Activated CD8-positive, alpha-beta memory T cell treated with anti-CD3 and anti-CD28 coated beads, Interleukin-2, amount 10 ng/mL, durations not matched to agents 7 days and 5 days (primary cell): ENCODE measurements at regions not wholly inside any gene's neighbourhood (a gene's known extent, or its start where the extent isn't known, plus 50 kb on each side); places are given as distances from the start of the nearest gene placed in this dataset.

Source experiments
- ATAC-seq: fragments of 150-1000 bp; cut with Tn5 transposase; one replicate; pipeline ENCODE4 v1.10.0; 2021; ENCODE audit warnings: moderate library complexity
- CTCF ChIA-PET: fragments of 350-600 bp; sonication (Branson Sonifier 250); formaldehyde crosslinking; loops from one replicate; lab custom pipeline; 2021; ENCODE audit warnings: antibody characterized with exemption; lab: Charles Lee
- DNase-seq: peaks from one replicate; pipeline ENCODE4 v3.0.0-alpha.2; 2020
- H3K27ac Mint-ChIP-seq: one replicate; pipeline ENCODE4 v1.8.0; 2021; ENCODE audit warnings: mild to moderate bottlenecking, mixed read lengths
- H3K27me3 Mint-ChIP-seq: one replicate; pipeline ENCODE4 v1.8.0; 2021; ENCODE audit warnings: mixed read lengths
- H3K36me3 Mint-ChIP-seq: one replicate; pipeline ENCODE4 v1.8.0; 2021; ENCODE audit warnings: mild to moderate bottlenecking, mixed read lengths
- H3K4me1 Mint-ChIP-seq: one replicate; pipeline ENCODE4 v1.8.0; 2021; ENCODE audit warnings: mixed read lengths
- H3K4me3 Mint-ChIP-seq: one replicate; pipeline ENCODE4 v1.8.0; 2021; ENCODE audit warnings: mild to moderate bottlenecking, moderate library complexity, mixed read lengths
- H3K9me3 Mint-ChIP-seq: one replicate; pipeline ENCODE4 v1.8.0; 2022; ENCODE audit warnings: low read depth, mixed read lengths

DNA sequence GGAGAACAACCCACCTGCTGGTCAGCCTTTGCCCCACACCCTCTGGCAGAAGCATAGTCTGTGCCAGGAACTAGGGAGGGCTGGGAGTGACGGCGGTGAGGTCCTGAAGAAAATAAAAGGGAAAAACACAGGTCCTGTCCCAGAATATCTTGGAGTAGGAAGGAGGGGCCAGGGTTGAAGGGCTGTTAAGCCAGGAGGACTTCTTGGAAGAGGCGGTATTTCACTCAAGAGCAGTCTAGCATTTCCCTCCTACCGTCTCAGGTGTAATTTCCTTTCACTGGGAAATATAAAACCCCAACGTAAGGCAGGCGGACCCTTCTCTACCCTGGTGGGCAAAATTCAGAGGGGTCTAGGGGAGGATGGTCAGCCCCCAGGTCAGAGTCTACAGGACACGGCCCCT lies 72.7 kb upstream of the TTC34 start:
- ATAC-seq (no peak), DNase-seq (no peak)
- peaks cover 10% of the 10 kb centered on the region for H3K9me3 Mint-ChIP-seq
- H3K4me3 Mint-ChIP-seq = no peak overlapping the region
- CTCF ChIA-PET = no interaction called here
- H3K36me3 Mint-ChIP-seq = no peaks in the 10 kb centered on the region
- H3K27ac Mint-ChIP-seq = no peak overlapping the region
- no peaks in the 10 kb centered on the region for H3K27me3 Mint-ChIP-seq
- H3K4me1 Mint-ChIP-seq = no peaks in the 10 kb centered on the region

DNA sequence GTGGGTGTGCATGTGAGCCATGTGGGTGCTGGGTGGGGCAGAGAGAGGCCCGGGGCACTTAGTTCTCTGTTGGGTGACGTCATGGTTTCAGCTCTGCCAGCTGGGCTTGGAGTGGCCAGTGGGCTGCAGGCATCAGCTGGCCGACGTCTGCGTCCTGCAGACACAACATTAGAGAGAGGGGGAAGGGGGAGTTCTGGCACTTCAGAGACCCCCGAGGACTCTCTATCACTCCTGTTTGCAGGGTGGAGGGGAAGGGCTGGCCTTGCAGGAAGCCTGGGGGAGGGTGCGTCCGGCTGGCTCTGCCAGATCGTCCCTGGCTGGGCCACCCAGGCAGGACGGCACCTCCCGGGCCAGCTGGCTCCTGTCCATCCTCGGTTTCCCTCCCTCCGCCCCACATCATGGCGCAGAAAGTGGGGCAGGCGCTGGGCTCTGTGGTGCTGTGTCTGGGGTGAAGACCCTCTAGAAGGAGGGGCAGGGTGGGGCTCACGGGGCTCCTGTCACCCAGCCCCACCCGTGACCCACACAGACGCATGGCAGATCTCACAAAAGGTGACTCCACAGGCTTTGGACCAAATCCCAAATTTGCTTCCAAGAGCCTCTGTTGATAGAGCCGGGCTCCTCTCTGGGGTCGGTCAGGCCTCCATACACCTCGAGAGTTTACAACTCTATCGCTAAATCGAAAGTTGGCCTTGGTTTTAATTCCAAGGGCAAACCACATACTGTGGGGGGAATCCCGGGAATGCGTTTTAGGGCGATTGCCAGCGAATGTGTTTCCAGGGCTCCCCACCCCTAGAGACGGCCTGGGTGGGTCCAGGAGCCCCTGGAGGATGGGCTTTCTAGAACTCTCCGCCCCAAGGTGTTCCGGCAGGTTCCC lies 73.4 kb upstream of the TTC34 start:
- CTCF ChIA-PET = no interaction called here
- ATAC-seq (no peak), DNase-seq (no peak)
- H3K4me3 Mint-ChIP-seq = no peak overlapping the region
- no peaks in the 10 kb centered on the region for H3K27me3 Mint-ChIP-seq
- no peak overlapping the region for H3K27ac Mint-ChIP-seq
- H3K4me1 Mint-ChIP-seq = no peaks in the 10 kb centered on the region
- H3K9me3 Mint-ChIP-seq = peaks cover 10% of the 10 kb centered on the region
- H3K36me3 Mint-ChIP-seq = no peaks in the 10 kb centered on the region

DNA sequence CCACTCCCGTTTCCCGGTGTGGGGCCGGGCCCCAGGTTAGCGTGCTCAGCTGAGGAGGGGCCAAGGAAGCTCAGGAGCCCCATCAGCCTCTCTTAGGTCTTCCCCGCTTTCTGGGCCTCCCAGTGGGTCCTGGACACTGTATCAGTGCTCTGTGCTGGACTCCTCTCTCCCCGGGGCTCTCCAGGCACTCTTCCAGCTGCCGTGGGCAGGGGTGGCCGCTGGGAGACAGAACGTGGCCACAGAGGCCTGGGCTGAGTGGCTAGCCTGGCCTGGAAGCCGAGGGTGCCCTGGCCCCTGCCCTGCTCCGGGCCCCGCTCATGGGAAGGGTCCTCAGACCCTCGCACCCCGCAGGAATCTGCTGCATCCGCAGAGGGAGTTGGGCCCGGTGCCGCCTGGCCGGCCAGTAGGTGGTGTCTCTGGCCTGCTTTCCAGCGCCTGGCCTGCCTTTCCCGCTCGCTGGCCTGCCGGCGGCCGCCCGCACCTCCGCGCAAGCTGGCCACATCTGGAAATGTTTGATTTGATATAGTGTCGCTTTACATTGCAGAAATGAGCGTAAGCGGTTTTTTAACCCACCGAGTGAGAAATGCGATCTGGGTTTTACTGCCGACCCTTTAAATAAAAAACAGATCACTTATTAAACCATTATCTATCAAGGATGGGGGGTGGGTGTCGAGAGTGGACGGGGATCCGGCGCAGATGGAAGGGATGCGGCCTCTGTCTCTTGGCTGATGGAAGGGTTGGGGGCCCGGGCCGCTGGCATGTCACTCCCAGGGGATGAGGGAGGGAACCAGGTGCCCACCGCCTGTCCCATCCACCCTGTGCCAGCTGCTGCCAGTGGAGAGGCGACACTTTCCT lies 74.4 kb upstream of the TTC34 start:
- H3K36me3 Mint-ChIP-seq = no peaks in the 10 kb centered on the region
- no peak overlapping the region for H3K4me3 Mint-ChIP-seq
- no peak for DNase-seq
- no peaks in the 10 kb centered on the region for H3K4me1 Mint-ChIP-seq
- ATAC-seq = no peak
- H3K9me3 Mint-ChIP-seq = peaks cover 8% of the 10 kb centered on the region
- no peaks in the 10 kb centered on the region for H3K27me3 Mint-ChIP-seq
- CTCF ChIA-PET = no interaction called here
- no peak overlapping the region for H3K27ac Mint-ChIP-seq

DNA sequence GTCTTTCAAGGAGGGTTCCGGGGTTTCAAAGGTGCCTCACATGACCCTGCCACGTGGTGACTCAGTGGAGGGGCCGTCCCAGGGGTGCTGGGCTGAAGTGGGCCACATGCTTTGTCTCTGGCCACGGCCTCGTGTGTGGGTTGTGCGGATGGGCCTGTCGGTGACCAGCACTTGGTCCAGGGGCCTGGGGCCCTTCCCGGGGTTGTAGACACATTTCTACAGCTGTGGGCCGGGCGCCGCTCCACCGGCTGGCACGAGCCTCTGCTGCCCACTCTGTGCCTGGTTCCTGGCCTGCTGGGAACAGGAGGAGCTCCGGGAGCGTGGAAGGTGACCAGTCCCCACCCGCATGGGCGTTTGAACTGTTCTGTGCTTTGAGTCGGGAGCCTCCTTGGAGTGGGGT lies 75.4 kb upstream of the TTC34 start:
- ATAC-seq = no peak
- H3K4me3 Mint-ChIP-seq = no peak overlapping the region
- CTCF ChIA-PET = no interaction called here
- peaks cover 2% of the 10 kb centered on the region for H3K9me3 Mint-ChIP-seq
- H3K4me1 Mint-ChIP-seq = no peaks in the 10 kb centered on the region
- no peaks in the 10 kb centered on the region for H3K36me3 Mint-ChIP-seq
- no peak for DNase-seq
- H3K27me3 Mint-ChIP-seq = no peaks in the 10 kb centered on the region
- no peak overlapping the region for H3K27ac Mint-ChIP-seq

DNA sequence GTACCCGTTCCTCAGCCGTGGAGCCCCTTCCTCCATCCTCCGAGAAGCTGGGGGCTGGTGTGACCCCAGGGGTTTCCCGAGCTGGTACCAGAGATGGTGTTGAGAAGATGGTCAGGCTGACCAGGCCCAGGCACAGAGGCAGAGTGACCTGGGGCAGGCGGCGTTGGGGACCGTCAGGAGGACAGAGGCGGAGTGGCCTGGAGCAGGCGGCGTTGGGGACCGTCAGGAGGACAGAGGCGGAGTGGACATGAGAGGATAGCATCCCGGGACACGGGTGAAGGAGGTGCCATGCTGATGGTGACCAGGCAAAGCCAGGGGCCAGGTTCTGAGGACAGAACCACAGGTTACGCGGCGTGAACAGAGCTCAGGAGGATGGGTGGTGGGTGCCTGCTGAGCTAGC lies 75.9 kb upstream of the TTC34 start:
- H3K36me3 Mint-ChIP-seq = no peaks in the 10 kb centered on the region
- no peaks in the 10 kb centered on the region for H3K4me1 Mint-ChIP-seq
- ATAC-seq (no peak), DNase-seq (no peak)
- H3K27ac Mint-ChIP-seq = no peak overlapping the region
- peaks cover 2% of the 10 kb centered on the region for H3K9me3 Mint-ChIP-seq
- CTCF ChIA-PET = no interaction called here
- no peak overlapping the region for H3K4me3 Mint-ChIP-seq
- H3K27me3 Mint-ChIP-seq = no peaks in the 10 kb centered on the region

DNA sequence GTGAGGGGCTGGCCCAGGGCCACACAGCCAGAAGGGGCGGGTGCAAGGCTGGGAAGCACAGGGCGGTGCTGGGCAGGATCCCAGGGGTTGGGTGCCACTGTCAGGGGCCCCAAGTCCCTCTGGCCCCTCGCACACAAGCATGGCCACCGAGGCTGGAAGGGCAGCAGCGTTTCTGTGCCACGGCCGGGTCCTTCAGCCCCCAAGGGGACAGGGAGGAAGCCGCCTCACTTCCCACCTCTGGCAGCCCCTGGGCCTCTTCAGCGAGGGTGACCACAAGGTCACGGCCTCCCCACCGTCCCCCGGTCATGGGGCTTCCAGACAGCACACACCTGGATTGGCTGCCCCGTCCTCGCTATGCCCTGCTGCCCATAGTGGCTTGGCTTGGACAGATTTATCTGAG lies 77.1 kb upstream of the TTC34 start:
- no peaks in the 10 kb centered on the region for H3K27me3 Mint-ChIP-seq

DNA sequence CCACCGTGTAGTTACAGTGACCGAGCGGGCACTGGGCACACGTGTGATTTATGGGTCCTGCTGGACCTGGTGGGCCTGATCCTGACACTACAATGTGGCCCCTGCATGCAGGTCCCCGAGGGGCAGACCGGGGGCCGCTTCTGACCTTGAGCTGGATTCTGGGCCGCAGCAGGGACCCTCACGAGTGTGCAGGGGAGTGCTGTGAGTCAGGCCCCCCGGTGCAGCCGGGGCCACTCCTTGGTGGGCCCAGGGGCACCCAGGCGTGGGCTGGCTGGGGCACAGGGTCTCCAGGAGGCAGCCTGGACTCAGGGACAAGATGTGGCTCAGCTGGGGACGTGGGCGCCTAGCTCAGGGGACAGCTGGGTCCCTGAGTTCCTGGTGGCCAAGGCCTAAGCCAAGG lies 77.5 kb upstream of the TTC34 start:
- H3K4me3 Mint-ChIP-seq = no peak overlapping the region
- CTCF ChIA-PET = no interaction called here
- no peaks in the 10 kb centered on the region for H3K4me1 Mint-ChIP-seq
- DNase-seq = no peak
- no peaks in the 10 kb centered on the region for H3K27me3 Mint-ChIP-seq
- H3K36me3 Mint-ChIP-seq = no peaks in the 10 kb centered on the region
- H3K9me3 Mint-ChIP-seq = no peaks in the 10 kb centered on the region
- ATAC-seq = no peak
- H3K27ac Mint-ChIP-seq = no peak overlapping the region

More for the DNA sequence above, 77.1 kb upstream of the TTC34 start:
- Mint-ChIP-seq H3K27ac (no peak overlapping the region), H3K36me3 (no peaks in the 10 kb centered on the region), H3K4me1 (no peaks in the 10 kb centered on the region), H3K4me3 (no peak overlapping the region), H3K9me3 (no peaks in the 10 kb centered on the region)
- CTCF ChIA-PET = no interaction called here
- DNase-seq = no peak
- no peak for ATAC-seq

DNA sequence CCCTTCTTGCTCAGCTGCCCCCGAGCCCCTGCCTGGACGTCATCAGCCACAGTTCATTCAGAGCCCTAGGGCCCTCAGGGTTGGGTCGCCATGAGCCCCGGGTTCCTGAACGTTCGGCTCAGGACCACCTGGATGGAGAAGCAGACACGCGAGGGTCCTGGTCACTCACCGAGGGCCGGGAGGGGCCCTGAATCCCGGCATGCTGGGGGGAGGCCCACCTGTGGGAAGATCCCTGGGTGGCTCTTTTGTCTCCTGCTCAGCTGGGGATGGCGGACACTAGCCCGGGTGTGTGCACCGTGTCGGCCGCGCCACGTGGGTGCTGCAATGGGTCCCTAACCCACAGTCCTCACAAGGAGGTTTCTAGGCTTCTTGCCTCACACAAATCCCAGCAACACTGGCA lies 78.1 kb upstream of the TTC34 start:
- Mint-ChIP-seq H3K9me3 (no peaks in the 10 kb centered on the region), H3K36me3 (no peaks in the 10 kb centered on the region), H3K4me1 (no peaks in the 10 kb centered on the region), H3K27ac (no peak overlapping the region), H3K27me3 (no peaks in the 10 kb centered on the region), H3K4me3 (no peak overlapping the region)
- CTCF ChIA-PET = no interaction called here
- DNase-seq = no peak
- no peak for ATAC-seq

DNA sequence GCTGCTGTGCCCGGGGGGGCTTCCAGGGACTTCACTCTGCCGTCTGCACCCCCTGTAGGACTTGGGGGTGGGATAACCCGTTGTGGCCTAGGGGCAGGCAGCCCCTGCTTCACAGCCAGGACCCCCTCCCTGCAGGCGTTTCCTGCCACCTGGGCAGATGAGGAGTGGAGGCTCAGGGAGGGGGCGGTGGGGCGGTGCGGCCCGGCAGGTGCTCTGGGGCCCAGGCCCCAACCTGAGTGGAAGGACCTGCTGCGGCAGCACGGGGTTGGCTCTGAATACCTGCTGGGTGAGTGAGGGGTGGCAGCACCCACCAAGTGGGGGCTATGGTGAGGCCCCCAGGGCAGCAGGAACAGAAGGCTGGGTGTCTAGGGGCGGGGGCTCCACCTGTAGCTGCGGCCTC lies 78.6 kb upstream of the TTC34 start:
- DNase-seq = no peak
- Mint-ChIP-seq H3K9me3 (no peaks in the 10 kb centered on the region), H3K36me3 (no peaks in the 10 kb centered on the region), H3K27me3 (no peaks in the 10 kb centered on the region), H3K4me3 (no peak overlapping the region), H3K4me1 (no peaks in the 10 kb centered on the region), H3K27ac (no peak overlapping the region)
- ATAC-seq = no peak
- CTCF ChIA-PET = no interaction called here

DNA sequence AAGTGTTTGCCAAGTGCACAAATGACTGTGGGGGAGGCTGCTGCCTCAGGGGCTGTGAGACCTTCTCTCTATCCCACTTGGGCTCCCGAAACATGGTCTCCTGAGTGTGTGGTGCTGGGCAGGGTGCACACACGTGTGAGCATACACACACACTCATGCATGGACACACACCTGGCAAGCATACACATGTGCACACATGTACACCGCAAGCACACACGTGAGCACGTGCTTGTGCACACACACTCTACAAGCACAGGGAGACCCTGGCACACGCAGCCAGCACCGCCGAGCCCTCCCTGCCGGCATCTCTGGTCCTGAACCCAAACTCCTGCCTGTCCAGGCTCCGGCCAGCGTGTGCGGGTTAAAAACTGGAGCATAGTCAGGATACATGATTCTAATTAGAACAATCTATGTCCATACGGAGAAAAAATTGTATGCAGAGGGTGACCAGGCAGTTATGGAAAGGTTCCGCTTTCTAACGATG lies 79.4 kb upstream of the TTC34 start:
- CTCF ChIA-PET = no interaction called here
- H3K27ac Mint-ChIP-seq = no peak overlapping the region
- no peak for DNase-seq
- H3K4me3 Mint-ChIP-seq = no peak overlapping the region
- H3K9me3 Mint-ChIP-seq = no peaks in the 10 kb centered on the region
- no peaks in the 10 kb centered on the region for H3K4me1 Mint-ChIP-seq
- no peaks in the 10 kb centered on the region for H3K27me3 Mint-ChIP-seq
- no peaks in the 10 kb centered on the region for H3K36me3 Mint-ChIP-seq
- no peak for ATAC-seq

DNA sequence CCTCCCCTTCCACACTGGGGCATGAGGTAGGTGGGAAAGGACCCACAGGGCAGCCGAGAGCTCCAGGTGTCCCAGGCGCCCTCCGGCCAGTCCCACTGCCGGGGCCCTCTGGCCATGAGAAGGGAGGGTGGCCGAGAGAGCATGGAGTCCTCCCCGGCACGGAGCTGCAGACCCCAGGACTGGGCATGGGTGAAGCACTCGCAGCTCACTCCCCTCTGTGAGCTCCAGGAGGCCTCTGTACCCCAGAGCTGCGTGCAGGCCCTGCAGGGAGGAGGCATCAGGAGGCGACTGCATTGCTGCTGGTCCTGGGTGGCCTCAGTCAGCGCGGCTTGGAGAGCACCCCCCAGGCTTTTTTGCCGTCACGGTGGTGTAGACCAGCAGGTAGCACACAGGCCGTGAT lies 80.1 kb upstream of the TTC34 start:
- DNase-seq (no peak), ATAC-seq (no peak)
- H3K36me3 Mint-ChIP-seq = no peaks in the 10 kb centered on the region
- H3K4me3 Mint-ChIP-seq = no peak overlapping the region
- H3K9me3 Mint-ChIP-seq = no peaks in the 10 kb centered on the region
- H3K27me3 Mint-ChIP-seq = no peaks in the 10 kb centered on the region
- CTCF ChIA-PET = interaction anchor here (0.6 kb wide), 1 partner anchor 664 kb away, joined by 4 read pairs; no protein-coding TSS in a partner anchor
- H3K4me1 Mint-ChIP-seq = no peaks in the 10 kb centered on the region
- H3K27ac Mint-ChIP-seq = no peak overlapping the region

DNA sequence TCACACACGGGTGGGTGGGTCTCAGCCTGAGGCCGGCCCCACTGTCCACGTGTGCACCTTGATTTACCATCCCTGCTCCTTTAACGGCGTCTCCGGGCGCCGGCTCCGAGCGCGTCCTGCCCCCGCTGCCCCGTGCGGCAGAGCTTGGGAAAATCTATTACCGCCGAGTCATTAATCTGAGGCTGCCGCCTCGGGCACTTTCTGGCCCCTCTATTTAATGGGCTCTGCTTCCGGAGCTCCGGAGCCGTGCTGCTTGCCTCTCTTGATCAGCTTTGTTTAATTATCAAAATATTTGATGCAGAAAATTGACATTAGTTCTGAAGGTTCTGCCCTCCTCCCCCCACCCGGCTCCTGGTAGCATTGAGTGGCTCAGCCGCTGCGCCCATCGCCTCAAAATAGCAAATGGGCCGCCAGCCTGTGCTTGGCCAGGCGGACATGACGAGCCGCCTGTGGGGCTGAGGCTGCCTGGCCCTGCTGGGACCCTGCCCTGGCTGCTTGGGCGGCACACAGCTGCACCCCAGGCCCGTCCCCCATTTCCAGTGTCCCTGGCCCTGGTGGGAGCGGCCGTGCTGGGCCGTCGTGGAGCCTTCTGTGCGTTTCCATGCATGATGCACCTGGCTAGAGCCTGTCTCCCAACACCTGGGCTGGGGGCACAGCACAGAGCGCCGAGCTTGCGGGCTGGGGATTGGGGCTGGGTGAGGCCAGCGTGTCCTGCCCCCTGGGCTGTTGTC lies 81.6 kb upstream of the TTC34 start:
- H3K27me3 Mint-ChIP-seq = no peaks in the 10 kb centered on the region
- H3K9me3 Mint-ChIP-seq = no peaks in the 10 kb centered on the region
- CTCF ChIA-PET = no interaction called here
- no peak overlapping the region for H3K27ac Mint-ChIP-seq
- no peaks in the 10 kb centered on the region for H3K4me1 Mint-ChIP-seq
- no peaks in the 10 kb centered on the region for H3K36me3 Mint-ChIP-seq
- no peak overlapping the region for H3K4me3 Mint-ChIP-seq
- DNase-seq (no peak), ATAC-seq (no peak)

DNA sequence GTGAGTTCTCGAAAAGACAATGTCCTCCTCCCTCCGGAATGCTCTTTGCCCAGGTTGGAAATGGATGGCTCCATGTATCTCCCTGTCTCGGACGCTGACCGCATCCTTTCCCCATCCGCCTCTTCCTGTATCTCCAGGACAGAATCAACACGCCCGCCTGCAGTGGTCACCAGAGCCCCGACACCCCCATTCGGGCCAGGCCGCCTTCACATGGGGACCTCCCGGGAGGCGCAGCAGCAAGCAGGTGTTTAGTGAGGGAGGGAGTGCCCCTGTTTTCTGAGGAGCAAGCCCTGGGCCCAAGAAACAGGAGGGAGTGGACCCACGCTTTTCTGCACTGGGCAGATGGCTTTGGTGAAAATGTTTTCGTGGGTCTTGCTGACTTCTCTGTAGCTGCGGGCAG lies 83.5 kb upstream of the TTC34 start:
- CTCF ChIA-PET = no interaction called here
- H3K4me3 Mint-ChIP-seq = no peak overlapping the region
- H3K36me3 Mint-ChIP-seq = no peaks in the 10 kb centered on the region
- DNase-seq (no peak), ATAC-seq (no peak)
- H3K27ac Mint-ChIP-seq = no peak overlapping the region
- H3K4me1 Mint-ChIP-seq = no peaks in the 10 kb centered on the region
- no peaks in the 10 kb centered on the region for H3K9me3 Mint-ChIP-seq
- no peaks in the 10 kb centered on the region for H3K27me3 Mint-ChIP-seq
